ENCODE measurements at regions not wholly inside any gene's neighbourhood (a gene's known extent, or its start where the extent isn't known, plus 50 kb on each side); places are given as distances from the start of the nearest gene placed in this dataset.

DNA sequence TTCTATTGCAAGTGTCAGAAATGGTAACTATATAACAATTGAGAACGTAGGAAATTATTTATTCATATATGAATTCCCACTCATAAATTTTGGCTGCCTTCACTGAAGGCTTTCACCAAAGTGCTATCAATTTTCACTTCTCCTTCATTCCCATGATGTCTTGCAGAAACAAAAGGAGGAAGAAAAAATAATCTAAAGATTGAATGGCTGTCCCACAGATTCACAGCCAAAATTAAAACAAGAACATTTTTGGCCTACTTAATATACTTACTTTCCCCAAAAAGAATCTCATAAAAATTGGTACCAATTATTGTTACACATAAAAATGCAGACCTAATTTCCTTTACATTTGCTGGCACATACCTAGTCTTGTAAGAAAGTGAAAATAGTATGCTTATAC lies 616.1 kb downstream of the CD109 start:
- H2AK5ac ChIP-seq (ENCODE audit: low read length) = no peak overlapping the region
- no peaks in the 10 kb centered on the region for H3K27me3 ChIP-seq (ENCODE audit: insufficient read depth, low read length, poor library complexity)
- H3K79me1 ChIP-seq (ENCODE audit: low read length) = no peaks in the 10 kb centered on the region
- no peaks in the 10 kb centered on the region for H3K4me1 ChIP-seq (ENCODE audit: control insufficient read depth, low read depth, low read length)
- H4K8ac ChIP-seq (ENCODE audit: low read depth, low read length) = no peak overlapping the region
- no peak overlapping the region for H2BK5ac ChIP-seq (ENCODE audit: low read length)
- H3K4ac ChIP-seq (ENCODE audit: low read depth, low read length) = no peak overlapping the region
- no peak overlapping the region for H2BK15ac ChIP-seq (replicated peaks; ENCODE audit: low read depth)
- H3K4me3 ChIP-seq (ENCODE audit: low read length) = no peak overlapping the region
- no peak for DNase-seq
- no CpG with 5 or more reads among the region's 1 CpG for WGBS (ENCODE audit: extremely low coverage, insufficient coverage, low lambda C conversion rate)
- no peak overlapping the region for H2BK120ac ChIP-seq (ENCODE audit: low read depth, low read length)
- no peak overlapping the region for H3K4me2 ChIP-seq (ENCODE audit: low read length)
- no peak overlapping the region for H3K27ac ChIP-seq (ENCODE audit: low read depth, low read length)
- no peak overlapping the region for H3K23ac ChIP-seq (ENCODE audit: low read length)
- no peak overlapping the region for H3K9ac ChIP-seq (ENCODE audit: low read length)
- no peak overlapping the region for H4K5ac ChIP-seq (ENCODE audit: low read length)
- no peaks in the 10 kb centered on the region for H3K79me2 ChIP-seq (ENCODE audit: control insufficient read depth, insufficient read depth, low read length)
- no peak overlapping the region for H3K56ac ChIP-seq (ENCODE audit: low read length)
- H3K18ac ChIP-seq (ENCODE audit: low read length) = no peak overlapping the region
- no peaks in the 10 kb centered on the region for H3K36me3 ChIP-seq (ENCODE audit: control insufficient read depth, insufficient read depth, low read length)

DNA sequence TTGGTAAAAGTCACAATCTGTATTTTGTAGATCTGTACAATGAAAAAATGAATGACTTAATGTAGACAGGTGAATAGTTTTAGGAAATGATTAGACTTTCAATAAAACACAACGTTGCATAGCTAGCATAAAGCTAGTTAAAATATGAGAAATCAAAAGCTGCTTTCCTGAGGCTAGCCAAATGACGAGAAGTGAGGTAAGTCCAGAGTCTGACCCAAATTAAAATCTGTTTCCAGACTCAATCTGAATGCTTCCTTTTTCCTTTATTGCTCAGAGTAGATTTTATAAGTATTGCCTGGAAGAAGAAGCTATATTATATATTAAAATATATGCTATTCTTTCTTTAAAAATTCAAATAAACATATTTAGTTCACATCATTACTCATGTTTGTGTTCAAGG lies 615.4 kb downstream of the CD109 start:
- Histone ChIP-seq H3K27me3 (ENCODE audit: insufficient read depth, low read length, poor library complexity) (no peaks in the 10 kb centered on the region), H3K79me2 (ENCODE audit: control insufficient read depth, insufficient read depth, low read length) (no peaks in the 10 kb centered on the region), H3K27ac (ENCODE audit: low read depth, low read length) (no peak overlapping the region), H3K79me1 (ENCODE audit: low read length) (no peaks in the 10 kb centered on the region), H3K23ac (ENCODE audit: low read length) (no peak overlapping the region), H2BK120ac (ENCODE audit: low read depth, low read length) (no peak overlapping the region), H2BK15ac (replicated peaks; ENCODE audit: low read depth) (no peak overlapping the region), H4K5ac (ENCODE audit: low read length) (no peak overlapping the region), H3K4me3 (ENCODE audit: low read length) (no peak overlapping the region), H3K36me3 (ENCODE audit: control insufficient read depth, insufficient read depth, low read length) (no peaks in the 10 kb centered on the region), H3K4me2 (ENCODE audit: low read length) (no peak overlapping the region), H2BK5ac (ENCODE audit: low read length) (no peak overlapping the region), H4K8ac (ENCODE audit: low read depth, low read length) (no peak overlapping the region), H3K9ac (ENCODE audit: low read length) (no peak overlapping the region), H3K4ac (ENCODE audit: low read depth, low read length) (no peak overlapping the region), H3K18ac (ENCODE audit: low read length) (no peak overlapping the region), H3K56ac (ENCODE audit: low read length) (no peak overlapping the region), H3K4me1 (ENCODE audit: control insufficient read depth, low read depth, low read length) (no peaks in the 10 kb centered on the region), H2AK5ac (ENCODE audit: low read length) (no peak overlapping the region)
- DNase-seq = no peak
- WGBS (ENCODE audit: extremely low coverage, insufficient coverage, low lambda C conversion rate) = no CpG with 5 or more reads among the region's 2 CpGs

DNA sequence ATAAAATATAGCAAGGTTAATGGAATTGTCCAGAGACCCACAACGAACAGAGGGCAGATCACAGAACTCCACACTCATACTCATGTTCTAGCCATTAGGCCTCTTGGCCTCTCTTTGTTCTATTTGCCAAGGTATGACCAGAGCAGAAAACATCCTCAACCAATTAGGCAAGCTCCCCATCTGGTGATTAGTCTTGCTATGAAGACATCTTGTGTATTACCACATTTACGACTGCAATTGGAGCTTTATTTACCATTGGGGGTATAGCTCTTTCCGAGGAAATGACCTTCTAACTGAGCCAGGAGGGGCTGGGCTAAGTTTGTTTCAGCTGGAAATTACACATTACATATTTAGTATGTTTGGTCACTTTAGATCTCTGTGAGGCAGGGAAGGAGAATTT lies 593.9 kb downstream of the CD109 start:
- Histone ChIP-seq H2BK5ac (ENCODE audit: low read length) (no peak overlapping the region), H3K56ac (ENCODE audit: low read length) (no peak overlapping the region), H3K36me3 (ENCODE audit: control insufficient read depth, insufficient read depth, low read length) (no peaks in the 10 kb centered on the region), H3K4me2 (ENCODE audit: low read length) (no peak overlapping the region), H2BK15ac (replicated peaks; ENCODE audit: low read depth) (no peak overlapping the region), H3K4ac (ENCODE audit: low read depth, low read length) (no peak overlapping the region), H2BK120ac (ENCODE audit: low read depth, low read length) (no peak overlapping the region), H3K4me1 (ENCODE audit: control insufficient read depth, low read depth, low read length) (no peaks in the 10 kb centered on the region), H3K23ac (ENCODE audit: low read length) (no peak overlapping the region), H4K5ac (ENCODE audit: low read length) (no peak overlapping the region), H3K79me2 (ENCODE audit: control insufficient read depth, insufficient read depth, low read length) (no peaks in the 10 kb centered on the region), H3K4me3 (ENCODE audit: low read length) (no peak overlapping the region), H2AK5ac (ENCODE audit: low read length) (no peak overlapping the region), H3K27ac (ENCODE audit: low read depth, low read length) (no peak overlapping the region), H3K18ac (ENCODE audit: low read length) (no peak overlapping the region), H3K27me3 (ENCODE audit: insufficient read depth, low read length, poor library complexity) (no peaks in the 10 kb centered on the region), H3K9ac (ENCODE audit: low read length) (no peak overlapping the region), H4K8ac (ENCODE audit: low read depth, low read length) (no peak overlapping the region), H3K79me1 (ENCODE audit: low read length) (no peaks in the 10 kb centered on the region)
- WGBS (ENCODE audit: extremely low coverage, insufficient coverage, low lambda C conversion rate) = no CpG with 5 or more reads among the region's 3 CpGs
- DNase-seq = no peak

DNA sequence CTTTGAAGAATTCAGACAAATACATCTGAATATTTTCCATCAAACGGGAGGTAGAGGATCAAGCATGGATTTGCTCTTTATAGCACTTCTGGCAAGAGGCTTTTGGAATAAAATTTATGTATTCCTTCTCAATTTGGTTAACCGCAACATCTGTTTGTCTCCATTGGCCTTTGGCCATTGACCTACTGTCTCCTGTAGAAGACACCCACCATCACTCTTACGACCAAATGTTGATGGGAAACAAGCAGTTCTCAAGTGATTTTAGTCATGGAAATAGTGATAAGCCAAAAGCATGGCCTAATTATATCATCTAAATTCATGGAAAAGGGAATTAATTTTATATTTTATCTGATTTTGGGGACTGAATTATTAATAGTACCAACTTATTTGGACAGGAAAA lies 591.9 kb downstream of the CD109 start:
- Histone ChIP-seq H3K23ac (ENCODE audit: low read length) (no peak overlapping the region), H2BK15ac (replicated peaks; ENCODE audit: low read depth) (no peak overlapping the region), H3K9ac (ENCODE audit: low read length) (no peak overlapping the region), H3K79me1 (ENCODE audit: low read length) (no peaks in the 10 kb centered on the region), H3K4me2 (ENCODE audit: low read length) (no peak overlapping the region), H3K56ac (ENCODE audit: low read length) (no peak overlapping the region), H3K27ac (ENCODE audit: low read depth, low read length) (no peak overlapping the region), H3K79me2 (ENCODE audit: control insufficient read depth, insufficient read depth, low read length) (no peaks in the 10 kb centered on the region), H4K8ac (ENCODE audit: low read depth, low read length) (no peak overlapping the region), H3K4me1 (ENCODE audit: control insufficient read depth, low read depth, low read length) (no peaks in the 10 kb centered on the region), H2BK120ac (ENCODE audit: low read depth, low read length) (no peak overlapping the region), H4K5ac (ENCODE audit: low read length) (no peak overlapping the region), H3K4ac (ENCODE audit: low read depth, low read length) (no peak overlapping the region), H2BK5ac (ENCODE audit: low read length) (no peak overlapping the region), H3K4me3 (ENCODE audit: low read length) (no peak overlapping the region), H3K27me3 (ENCODE audit: insufficient read depth, low read length, poor library complexity) (no peaks in the 10 kb centered on the region), H3K36me3 (ENCODE audit: control insufficient read depth, insufficient read depth, low read length) (no peaks in the 10 kb centered on the region), H3K18ac (ENCODE audit: low read length) (no peak overlapping the region), H2AK5ac (ENCODE audit: low read length) (no peak overlapping the region)
- no peak for DNase-seq
- WGBS (ENCODE audit: extremely low coverage, insufficient coverage, low lambda C conversion rate) = no CpG with 5 or more reads among the region's 3 CpGs

DNA sequence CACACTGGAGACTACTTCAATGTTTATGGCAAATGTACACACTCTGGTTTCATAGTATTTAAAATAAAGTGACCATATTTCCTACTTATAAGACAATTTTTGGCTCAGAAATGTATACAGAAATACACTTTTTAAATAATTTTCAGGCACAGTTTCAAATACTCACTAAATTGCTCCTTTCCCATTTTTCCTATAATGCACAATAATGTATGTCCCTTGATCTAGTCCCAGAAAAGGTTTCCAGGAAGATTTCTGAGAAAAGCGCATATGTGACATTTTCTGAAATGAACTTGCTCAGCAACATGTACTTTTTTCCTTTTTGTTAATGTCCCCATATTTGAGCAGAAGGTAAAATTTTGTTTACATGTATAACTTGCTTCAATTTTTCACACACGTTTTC lies 591.4 kb downstream of the CD109 start:
- Histone ChIP-seq H3K56ac (ENCODE audit: low read length) (no peak overlapping the region), H4K5ac (ENCODE audit: low read length) (no peak overlapping the region), H3K9ac (ENCODE audit: low read length) (no peak overlapping the region), H3K79me2 (ENCODE audit: control insufficient read depth, insufficient read depth, low read length) (no peaks in the 10 kb centered on the region), H3K79me1 (ENCODE audit: low read length) (no peaks in the 10 kb centered on the region), H3K4me3 (ENCODE audit: low read length) (no peak overlapping the region), H3K4me2 (ENCODE audit: low read length) (no peak overlapping the region), H2AK5ac (ENCODE audit: low read length) (no peak overlapping the region), H3K27me3 (ENCODE audit: insufficient read depth, low read length, poor library complexity) (no peaks in the 10 kb centered on the region), H3K23ac (ENCODE audit: low read length) (no peak overlapping the region), H3K4me1 (ENCODE audit: control insufficient read depth, low read depth, low read length) (no peaks in the 10 kb centered on the region), H2BK5ac (ENCODE audit: low read length) (no peak overlapping the region), H2BK15ac (replicated peaks; ENCODE audit: low read depth) (no peak overlapping the region), H4K8ac (ENCODE audit: low read depth, low read length) (no peak overlapping the region), H3K36me3 (ENCODE audit: control insufficient read depth, insufficient read depth, low read length) (no peaks in the 10 kb centered on the region), H3K27ac (ENCODE audit: low read depth, low read length) (no peak overlapping the region), H2BK120ac (ENCODE audit: low read depth, low read length) (no peak overlapping the region), H3K18ac (ENCODE audit: low read length) (no peak overlapping the region), H3K4ac (ENCODE audit: low read depth, low read length) (no peak overlapping the region)
- DNase-seq = no peak
- no CpG with 5 or more reads among the region's 2 CpGs for WGBS (ENCODE audit: extremely low coverage, insufficient coverage, low lambda C conversion rate)

DNA sequence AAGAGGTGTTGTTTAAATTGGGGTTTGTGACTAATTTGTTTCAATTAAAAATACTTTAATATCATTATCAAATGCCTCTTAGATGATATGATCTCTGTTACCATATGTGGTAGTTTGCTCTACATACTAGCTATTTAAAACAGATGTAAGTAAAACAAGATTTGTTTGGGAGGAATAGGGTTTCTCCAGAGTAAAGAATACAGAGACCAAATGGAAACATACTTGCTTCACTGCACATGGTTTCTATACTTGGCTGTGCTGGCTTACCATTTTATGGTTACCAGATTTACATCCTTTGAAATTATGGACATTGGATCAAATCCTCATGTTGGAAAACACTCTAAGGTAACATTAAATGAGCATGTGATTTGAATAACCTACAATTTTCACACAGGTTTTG lies 588.3 kb downstream of the CD109 start:
- Histone ChIP-seq H3K18ac (ENCODE audit: low read length) (no peak overlapping the region), H2BK15ac (replicated peaks; ENCODE audit: low read depth) (no peak overlapping the region), H2BK120ac (ENCODE audit: low read depth, low read length) (no peak overlapping the region), H3K79me2 (ENCODE audit: control insufficient read depth, insufficient read depth, low read length) (no peaks in the 10 kb centered on the region), H3K36me3 (ENCODE audit: control insufficient read depth, insufficient read depth, low read length) (no peaks in the 10 kb centered on the region), H4K8ac (ENCODE audit: low read depth, low read length) (no peak overlapping the region), H3K9ac (ENCODE audit: low read length) (no peak overlapping the region), H3K4ac (ENCODE audit: low read depth, low read length) (no peak overlapping the region), H2AK5ac (ENCODE audit: low read length) (no peak overlapping the region), H3K27ac (ENCODE audit: low read depth, low read length) (no peak overlapping the region), H2BK5ac (ENCODE audit: low read length) (no peak overlapping the region), H3K4me1 (ENCODE audit: control insufficient read depth, low read depth, low read length) (no peaks in the 10 kb centered on the region), H3K4me2 (ENCODE audit: low read length) (no peak overlapping the region), H3K27me3 (ENCODE audit: insufficient read depth, low read length, poor library complexity) (no peaks in the 10 kb centered on the region), H3K4me3 (ENCODE audit: low read length) (no peak overlapping the region), H3K79me1 (ENCODE audit: low read length) (no peaks in the 10 kb centered on the region), H4K5ac (ENCODE audit: low read length) (no peak overlapping the region), H3K23ac (ENCODE audit: low read length) (no peak overlapping the region), H3K56ac (ENCODE audit: low read length) (no peak overlapping the region)
- no peak for DNase-seq
